SK-N-SH treated with all-trans-retinoic acid at 6 μM for 48 hours (cell line): ENCODE measurements at regions not wholly inside any gene's neighbourhood (a gene's known extent, or its start where the extent isn't known, plus 50 kb on each side); places are given as distances from the start of the nearest gene placed in this dataset.

Experiments used
- ATAC-seq: fragments of 200-7000 bp; cut with Tn5 transposase; 3 replicates; pipeline ENCODE4 v1.9.1; 2020; ENCODE audit warnings: mild to moderate bottlenecking, moderate library complexity
- ARNTL ChIP-seq: fragments of 450-650 bp; formaldehyde crosslinking; IDR thresholded peaks from 2 replicates; pipeline ENCODE4 v1.5.0; 2020; ENCODE audit warnings: low read depth, mild to moderate bottlenecking, moderate library complexity, borderline replicate concordance
- BACH2 ChIP-seq: fragments of 250-450 bp; sonication (Bioruptor Pico); IDR thresholded peaks from 2 replicates; pipeline ENCODE4 v1.9.0; 2021; ENCODE audit warnings: mild to moderate bottlenecking, borderline replicate concordance
- CSDC2 ChIP-seq: fragments of 250-450 bp; sonication (Bioruptor Pico); IDR thresholded peaks from 2 replicates; pipeline ENCODE4 v1.5.0; 2020; ENCODE audit warnings: mild to moderate bottlenecking, moderate library complexity
- ESRRG ChIP-seq: fragments of 250-450 bp; sonication (Bioruptor Pico); IDR thresholded peaks from 2 replicates; pipeline ENCODE4 v1.6.1; 2021; ENCODE audit warnings: mild to moderate bottlenecking
- ISL1 ChIP-seq: fragments of 250-450 bp; sonication (Bioruptor Pico); IDR thresholded peaks from 2 replicates; pipeline ENCODE4 v2.1.2; 2022; ENCODE audit warnings: mild to moderate bottlenecking, moderate library complexity
- OSR1 ChIP-seq: fragments of 250-450 bp; sonication (Bioruptor Pico); IDR thresholded peaks from 2 replicates; pipeline ENCODE4 v1.8.0; 2022; ENCODE audit warnings: moderate library complexity, mild to moderate bottlenecking, inconsistent platforms
- POU6F1 ChIP-seq: fragments of 250-450 bp; sonication (Bioruptor Pico); IDR thresholded peaks from 2 replicates; pipeline ENCODE4 v1.8.0; 2021; ENCODE audit warnings: low read depth, mild to moderate bottlenecking, moderate library complexity, borderline replicate concordance
- PPARA ChIP-seq: fragments of 250-450 bp; sonication (Bioruptor Pico); IDR thresholded peaks from 2 replicates; pipeline ENCODE4 v1.5.0; 2020; ENCODE audit warnings: mild to moderate bottlenecking, borderline replicate concordance
- RARB ChIP-seq: fragments of 250-450 bp; sonication (Bioruptor Pico); IDR thresholded peaks from 2 replicates; pipeline ENCODE4 v1.8.0; 2021; ENCODE audit warnings: mild to moderate bottlenecking, moderate library complexity
- SNAI2 ChIP-seq: fragments of 250-450 bp; sonication (Bioruptor Pico); IDR thresholded peaks from 2 replicates; pipeline ENCODE4 v1.5.0; 2020; ENCODE audit warnings: mild to moderate bottlenecking, moderate library complexity
- TCF4 ChIP-seq: fragments of 250-450 bp; sonication (Bioruptor Pico); IDR thresholded peaks from 2 replicates; pipeline ENCODE4 v1.8.0; 2021; ENCODE audit warnings: mild to moderate bottlenecking, moderate library complexity, borderline replicate concordance
- TOX ChIP-seq: fragments of 250-450 bp; sonication (Bioruptor Pico); IDR thresholded peaks from 2 replicates; pipeline ENCODE4 v1.8.0; 2021; ENCODE audit warnings: mild to moderate bottlenecking, moderate library complexity, borderline replicate concordance
- ZFP3 ChIP-seq: fragments of 250-450 bp; sonication (Bioruptor Pico); IDR thresholded peaks from 2 replicates; pipeline ENCODE4 v1.5.0; 2020; ENCODE audit warnings: mild to moderate bottlenecking, moderate library complexity
- ZFP30 ChIP-seq: fragments of 450-650 bp; formaldehyde crosslinking; IDR thresholded peaks from 2 replicates; pipeline ENCODE4 v1.5.0; 2022; ENCODE audit warnings: mild to moderate bottlenecking, moderate library complexity
- ZNF565 ChIP-seq: fragments of 450-650 bp; formaldehyde crosslinking; conservative IDR thresholded peaks from 2 replicates; pipeline ENCODE4 v1.5.0; 2020; ENCODE audit warnings: low read depth, mild to moderate bottlenecking, moderate library complexity
- ZNF70 ChIP-seq: fragments of 450-650 bp; formaldehyde crosslinking; IDR thresholded peaks from 2 replicates; pipeline ENCODE4 v1.5.0; 2020; ENCODE audit warnings: mild to moderate bottlenecking, moderate library complexity
- ZNF8 ChIP-seq: fragments of 450-650 bp; formaldehyde crosslinking; IDR thresholded peaks from 2 replicates; pipeline ENCODE4 v1.5.0; 2020; ENCODE audit warnings: mild to moderate bottlenecking, moderate library complexity
- TF ChIP-seq, protein P1 (sequence below): fragments of 250-450 bp; sonication (Bioruptor Pico); IDR thresholded peaks from 2 replicates; pipeline ENCODE4 v1.5.1; 2021; ENCODE audit warnings: mild to moderate bottlenecking, moderate library complexity
- TF ChIP-seq, protein P2 (sequence below): fragments of 250-450 bp; sonication (Bioruptor Pico); IDR thresholded peaks from 2 replicates; pipeline ENCODE4 v1.5.1; 2020; ENCODE audit warnings: low read depth, mild to moderate bottlenecking, moderate library complexity
- TF ChIP-seq, protein P3 (sequence below): fragments of 250-450 bp; sonication (Bioruptor Pico); IDR thresholded peaks from 2 replicates; pipeline ENCODE4 v1.8.0; 2020; ENCODE audit warnings: mild to moderate bottlenecking, moderate library complexity, borderline replicate concordance

- no peak for TF ChIP-seq ZFP30 (CRISPR knock-in tag)
- TF ChIP-seq, protein P1, sequence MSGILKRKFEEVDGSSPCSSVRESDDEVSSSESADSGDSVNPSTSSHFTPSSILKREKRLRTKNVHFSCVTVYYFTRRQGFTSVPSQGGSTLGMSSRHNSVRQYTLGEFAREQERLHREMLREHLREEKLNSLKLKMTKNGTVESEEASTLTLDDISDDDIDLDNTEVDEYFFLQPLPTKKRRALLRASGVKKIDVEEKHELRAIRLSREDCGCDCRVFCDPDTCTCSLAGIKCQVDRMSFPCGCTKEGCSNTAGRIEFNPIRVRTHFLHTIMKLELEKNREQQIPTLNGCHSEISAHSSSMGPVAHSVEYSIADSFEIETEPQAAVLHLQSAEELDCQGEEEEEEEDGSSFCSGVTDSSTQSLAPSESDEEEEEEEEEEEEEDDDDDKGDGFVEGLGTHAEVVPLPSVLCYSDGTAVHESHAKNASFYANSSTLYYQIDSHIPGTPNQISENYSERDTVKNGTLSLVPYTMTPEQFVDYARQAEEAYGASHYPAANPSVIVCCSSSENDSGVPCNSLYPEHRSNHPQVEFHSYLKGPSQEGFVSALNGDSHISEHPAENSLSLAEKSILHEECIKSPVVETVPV (CRISPR knock-in tag), result no peak
- no peak for ATAC-seq
These were observed 1091.6 kb upstream of the TMEM132C start for GRCh38 chr12:127175361-127175760.

- TF ChIP-seq TCF4 (CRISPR knock-in tag) (no peak), ZFP30 (CRISPR knock-in tag) (no peak), ZNF565 (CRISPR knock-in tag) (no peak), ESRRG (CRISPR knock-in tag) (no peak), RARB (no peak), ISL1 (CRISPR knock-in tag) (no peak), ZNF8 (CRISPR knock-in tag) (no peak), SNAI2 (CRISPR knock-in tag) (no peak), POU6F1 (CRISPR knock-in tag) (no peak), ARNTL (no peak), BACH2 (CRISPR knock-in tag) (no peak), TOX (CRISPR knock-in tag) (no peak), ZFP3 (CRISPR knock-in tag) (no peak), PPARA (CRISPR knock-in tag) (no peak), OSR1 (CRISPR knock-in tag) (no peak), ZNF70 (CRISPR knock-in tag) (no peak)
- TF ChIP-seq, protein P2, sequence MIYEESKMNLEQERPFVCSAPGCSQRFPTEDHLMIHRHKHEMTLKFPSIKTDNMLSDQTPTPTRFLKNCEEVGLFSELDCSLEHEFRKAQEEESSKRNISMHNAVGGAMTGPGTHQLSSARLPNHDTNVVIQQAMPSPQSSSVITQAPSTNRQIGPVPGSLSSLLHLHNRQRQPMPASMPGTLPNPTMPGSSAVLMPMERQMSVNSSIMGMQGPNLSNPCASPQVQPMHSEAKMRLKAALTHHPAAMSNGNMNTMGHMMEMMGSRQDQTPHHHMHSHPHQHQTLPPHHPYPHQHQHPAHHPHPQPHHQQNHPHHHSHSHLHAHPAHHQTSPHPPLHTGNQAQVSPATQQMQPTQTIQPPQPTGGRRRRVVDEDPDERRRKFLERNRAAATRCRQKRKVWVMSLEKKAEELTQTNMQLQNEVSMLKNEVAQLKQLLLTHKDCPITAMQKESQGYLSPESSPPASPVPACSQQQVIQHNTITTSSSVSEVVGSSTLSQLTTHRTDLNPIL (CRISPR knock-in tag), result no peak
- TF ChIP-seq, protein P3, sequence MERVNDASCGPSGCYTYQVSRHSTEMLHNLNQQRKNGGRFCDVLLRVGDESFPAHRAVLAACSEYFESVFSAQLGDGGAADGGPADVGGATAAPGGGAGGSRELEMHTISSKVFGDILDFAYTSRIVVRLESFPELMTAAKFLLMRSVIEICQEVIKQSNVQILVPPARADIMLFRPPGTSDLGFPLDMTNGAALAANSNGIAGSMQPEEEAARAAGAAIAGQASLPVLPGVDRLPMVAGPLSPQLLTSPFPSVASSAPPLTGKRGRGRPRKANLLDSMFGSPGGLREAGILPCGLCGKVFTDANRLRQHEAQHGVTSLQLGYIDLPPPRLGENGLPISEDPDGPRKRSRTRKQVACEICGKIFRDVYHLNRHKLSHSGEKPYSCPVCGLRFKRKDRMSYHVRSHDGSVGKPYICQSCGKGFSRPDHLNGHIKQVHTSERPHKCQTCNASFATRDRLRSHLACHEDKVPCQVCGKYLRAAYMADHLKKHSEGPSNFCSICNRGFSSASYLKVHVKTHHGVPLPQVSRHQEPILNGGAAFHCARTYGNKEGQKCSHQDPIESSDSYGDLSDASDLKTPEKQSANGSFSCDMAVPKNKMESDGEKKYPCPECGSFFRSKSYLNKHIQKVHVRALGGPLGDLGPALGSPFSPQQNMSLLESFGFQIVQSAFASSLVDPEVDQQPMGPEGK (CRISPR knock-in tag), result no peak
- ATAC-seq, result no peak
These were observed 1090.2 kb upstream of the TMEM132C start for GRCh38 chr12:127176804-127177203.

GRCh38 chr12:127178052-127178451 lies 1088.9 kb upstream of the TMEM132C start:
- ATAC-seq, result no peak

More at GRCh38 chr12:127178052-127178451, 1088.9 kb upstream of the TMEM132C start:
- TF ChIP-seq BACH2 (CRISPR knock-in tag), result no peak
- TF ChIP-seq, protein P3 (CRISPR knock-in tag), result no peak
- no peak for TF ChIP-seq ARNTL
- no peak for TF ChIP-seq TOX (CRISPR knock-in tag)
- no peak for TF ChIP-seq CSDC2 (CRISPR knock-in tag)
- no peak for TF ChIP-seq ZFP30 (CRISPR knock-in tag)
- no peak for TF ChIP-seq TCF4 (CRISPR knock-in tag)
- TF ChIP-seq ZFP3 (CRISPR knock-in tag), result no peak
- TF ChIP-seq ISL1 (CRISPR knock-in tag), result no peak
- no peak for TF ChIP-seq RARB
- TF ChIP-seq OSR1 (CRISPR knock-in tag), result no peak
- TF ChIP-seq POU6F1 (CRISPR knock-in tag), result no peak
- no peak for TF ChIP-seq SNAI2 (CRISPR knock-in tag)
- no peak for TF ChIP-seq ZNF8 (CRISPR knock-in tag)
- TF ChIP-seq, protein P1 (CRISPR knock-in tag), result no peak
- no peak for TF ChIP-seq ZNF565 (CRISPR knock-in tag)
